Stimulated activated CD8-positive, alpha-beta memory T cell treated with anti-CD3 and anti-CD28 coated beads, Interleukin-15, amount 100 ng/mL, for 48 hours (primary cell): ENCODE measurements at regions not wholly inside any gene's neighbourhood (a gene's known extent, or its start where the extent isn't known, plus 50 kb on each side); places are given as distances from the start of the nearest gene placed in this dataset.

Experiments
- DNase-seq, 2 donors: peaks; one replicate each; pipeline ENCODE4 v3.0.0-alpha.2; 2020; ENCODE audit warnings: low read depth in 2 of 2

- DNase-seq, result no peak
Measured at GRCh38 chrX:39501822-39502221, 595.9 kb downstream of the BCOR start.

GRCh38 chrX:39502486-39502885 lies 595.3 kb downstream of the BCOR start:
- DNase-seq, result no peak

- no peak for DNase-seq
Measured at GRCh38 chrX:39504227-39504626, 593.5 kb downstream of the BCOR start.

- DNase-seq, result no peak
Measured at GRCh38 chrX:39504850-39505259, 592.9 kb downstream of the BCOR start.

- no peak for DNase-seq
Measured at GRCh38 chrX:39506131-39506530, 591.6 kb downstream of the BCOR start.

GRCh38 chrX:39507034-39507433 lies 590.7 kb downstream of the BCOR start:
- no peak for DNase-seq

- no peak for DNase-seq
Measured at GRCh38 chrX:39507617-39508299, 590.0 kb downstream of the BCOR start.

GRCh38 chrX:39508300-39508692 lies 589.5 kb downstream of the BCOR start:
- DNase-seq, result no peak

- DNase-seq, result no peak
Measured at GRCh38 chrX:39509157-39509556, 588.6 kb downstream of the BCOR start.

GRCh38 chrX:39513836-39514235 lies 583.9 kb downstream of the BCOR start:
- DNase-seq, result no peak

- no peak for DNase-seq
Measured at GRCh38 chrX:39514801-39515200, 583.0 kb downstream of the BCOR start.

GRCh38 chrX:39516427-39516841 lies 581.3 kb downstream of the BCOR start:
- DNase-seq, result no peak

GRCh38 chrX:39518476-39519029 lies 579.2 kb downstream of the BCOR start:
- DNase-seq, result no peak

- DNase-seq, result no peak
Measured at GRCh38 chrX:39519030-39519488, 578.7 kb downstream of the BCOR start.

- no peak for DNase-seq
Measured at GRCh38 chrX:39519566-39520301, 578.0 kb downstream of the BCOR start.

- DNase-seq, result no peak
Measured at GRCh38 chrX:39525758-39526157, 572.0 kb downstream of the BCOR start.

GRCh38 chrX:39527025-39527424 lies 570.7 kb downstream of the BCOR start:
- DNase-seq, result no peak

- no peak for DNase-seq
Measured at GRCh38 chrX:39528161-39528916, 569.4 kb downstream of the BCOR start.

GRCh38 chrX:39532761-39533160 lies 565.0 kb downstream of the BCOR start:
- no peak for DNase-seq

GRCh38 chrX:39534949-39535348 lies 562.8 kb downstream of the BCOR start:
- no peak for DNase-seq

GRCh38 chrX:39536211-39536610 lies 561.5 kb downstream of the BCOR start:
- no peak for DNase-seq

- DNase-seq, result no peak
Measured at GRCh38 chrX:39541881-39542280, 555.9 kb downstream of the BCOR start.
